Upper lobe of right lung (tissue), 1 donor: ENCODE measurements at regions not wholly inside any gene's neighbourhood (a gene's known extent, or its start where the extent isn't known, plus 50 kb on each side); places are given as distances from the start of the nearest gene placed in this dataset.

Experiments used
- ATAC-seq: fragments of 200-7000 bp; cut with Tn5 transposase; one replicate; pipeline ENCODE4 v1.9.1; 2020; ENCODE audit warnings: mild to moderate bottlenecking, moderate library complexity
- DNase-seq: peaks from one replicate; pipeline ENCODE4 v3.0.0-alpha.2; 2020
- H3K27ac ChIP-seq: fragments of 200-600 bp; one replicate; pipeline ENCODE4 v1.8.0; 2022
- H3K27me3 ChIP-seq: fragments of 200-600 bp; one replicate; pipeline ENCODE4 v1.8.0; 2022; ENCODE audit warnings: mild to moderate bottlenecking
- H3K36me3 ChIP-seq: fragments of 200-600 bp; one replicate; pipeline ENCODE4 v1.8.0; 2022
- H3K4me1 ChIP-seq: fragments of 200-600 bp; one replicate; pipeline ENCODE4 v1.8.0; 2022
- H3K4me3 ChIP-seq: fragments of 200-600 bp; one replicate; pipeline ENCODE4 v1.8.0; 2022; ENCODE audit warnings: mild to moderate bottlenecking
- H3K9me3 ChIP-seq: fragments of 200-600 bp; one replicate; pipeline ENCODE4 v1.8.0; 2022
- intact Hi-C: fragments of 100-400 bp; cut with DNase I; formaldehyde crosslinking; loops from one replicate; pipeline ENCODE4 v1.11.0; 2022
- TF ChIP-seq, protein P1 (sequence below): fragments of 200-600 bp; IDR thresholded peaks from one replicate; pipeline ENCODE4 v1.8.0; 2022; ENCODE audit warnings: antibody characterized with exemption
- donor health status: DM: no; HTN: yes; CAD: no; lungs with severe emphysema.

DNA sequence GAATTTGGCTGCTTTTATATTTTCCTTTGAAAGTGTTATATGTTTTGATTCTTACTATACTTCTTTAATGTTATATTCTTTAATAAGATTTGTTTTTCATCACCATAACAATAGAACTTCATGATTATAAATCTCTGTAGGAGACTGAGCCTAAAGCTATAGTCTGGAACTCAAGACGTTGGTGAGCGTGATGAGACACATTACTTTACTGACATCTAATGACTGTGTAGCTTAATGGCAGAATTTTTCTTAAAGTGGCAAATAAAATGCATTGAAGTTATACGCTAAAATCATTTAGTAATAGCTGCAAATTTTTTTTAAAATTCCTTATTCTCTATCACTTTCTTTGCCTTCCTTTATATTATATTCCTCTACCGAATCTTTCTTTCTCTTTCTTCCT, 56.1 kb upstream of the HAO2 start:
- H3K9me3 ChIP-seq = no peaks in the 10 kb centered on the region
- no peak overlapping the region for H3K27ac ChIP-seq
- ATAC-seq (no peak), DNase-seq (no peak)
- H3K4me1 ChIP-seq = no peaks in the 10 kb centered on the region
- H3K27me3 ChIP-seq = no peaks in the 10 kb centered on the region
- no peak overlapping the region for H3K4me3 ChIP-seq
- intact Hi-C loops = no loop called here
- no peaks in the 10 kb centered on the region for H3K36me3 ChIP-seq
- TF ChIP-seq, protein P1, sequence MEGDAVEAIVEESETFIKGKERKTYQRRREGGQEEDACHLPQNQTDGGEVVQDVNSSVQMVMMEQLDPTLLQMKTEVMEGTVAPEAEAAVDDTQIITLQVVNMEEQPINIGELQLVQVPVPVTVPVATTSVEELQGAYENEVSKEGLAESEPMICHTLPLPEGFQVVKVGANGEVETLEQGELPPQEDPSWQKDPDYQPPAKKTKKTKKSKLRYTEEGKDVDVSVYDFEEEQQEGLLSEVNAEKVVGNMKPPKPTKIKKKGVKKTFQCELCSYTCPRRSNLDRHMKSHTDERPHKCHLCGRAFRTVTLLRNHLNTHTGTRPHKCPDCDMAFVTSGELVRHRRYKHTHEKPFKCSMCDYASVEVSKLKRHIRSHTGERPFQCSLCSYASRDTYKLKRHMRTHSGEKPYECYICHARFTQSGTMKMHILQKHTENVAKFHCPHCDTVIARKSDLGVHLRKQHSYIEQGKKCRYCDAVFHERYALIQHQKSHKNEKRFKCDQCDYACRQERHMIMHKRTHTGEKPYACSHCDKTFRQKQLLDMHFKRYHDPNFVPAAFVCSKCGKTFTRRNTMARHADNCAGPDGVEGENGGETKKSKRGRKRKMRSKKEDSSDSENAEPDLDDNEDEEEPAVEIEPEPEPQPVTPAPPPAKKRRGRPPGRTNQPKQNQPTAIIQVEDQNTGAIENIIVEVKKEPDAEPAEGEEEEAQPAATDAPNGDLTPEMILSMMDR = no peak

DNA sequence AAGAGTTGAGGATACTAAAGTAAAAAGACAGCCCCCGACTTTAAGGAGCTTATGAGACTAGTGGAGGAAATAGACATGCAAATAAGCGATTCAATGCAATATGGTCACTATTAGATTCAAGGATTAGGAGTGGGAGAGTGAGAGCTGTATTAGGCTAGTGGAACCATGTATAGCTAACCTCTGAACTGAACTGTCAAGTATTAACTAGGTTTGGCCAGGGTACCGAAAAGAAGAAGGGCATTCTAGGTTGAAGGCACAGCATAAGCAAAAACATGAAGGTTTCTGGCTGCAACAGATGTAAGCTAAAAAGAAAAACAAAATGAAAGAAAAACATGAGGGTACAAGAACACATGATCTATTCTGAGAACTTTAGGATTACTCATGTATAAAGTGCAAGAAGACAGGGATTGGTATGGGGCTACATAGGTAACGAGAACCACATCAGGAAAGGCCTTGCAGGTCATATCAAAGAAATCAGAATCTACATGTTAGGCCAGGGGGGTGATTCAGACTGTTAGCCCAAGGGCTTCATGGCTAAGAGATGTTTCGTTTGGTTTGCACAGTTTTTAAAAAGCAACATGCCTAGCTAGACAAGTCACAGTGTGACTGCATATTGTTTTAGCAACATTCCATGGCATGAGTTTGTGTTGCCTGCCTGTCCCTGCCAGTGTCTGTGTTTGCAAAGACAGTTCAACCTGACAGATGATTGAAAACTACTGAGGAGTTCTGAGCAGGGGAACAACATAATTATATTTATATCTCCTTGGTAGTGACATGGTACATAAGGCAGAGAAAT, 54.4 kb upstream of the HAO2 start:
- H3K27me3 ChIP-seq = no peaks in the 10 kb centered on the region
- H3K27ac ChIP-seq = no peak overlapping the region
- no peak overlapping the region for H3K4me3 ChIP-seq
- H3K4me1 ChIP-seq = no peaks in the 10 kb centered on the region
- TF ChIP-seq, protein P1 = no peak
- ATAC-seq (no peak), DNase-seq (no peak)
- intact Hi-C loops = no loop called here
- H3K9me3 ChIP-seq = no peaks in the 10 kb centered on the region
- H3K36me3 ChIP-seq = no peaks in the 10 kb centered on the region

DNA sequence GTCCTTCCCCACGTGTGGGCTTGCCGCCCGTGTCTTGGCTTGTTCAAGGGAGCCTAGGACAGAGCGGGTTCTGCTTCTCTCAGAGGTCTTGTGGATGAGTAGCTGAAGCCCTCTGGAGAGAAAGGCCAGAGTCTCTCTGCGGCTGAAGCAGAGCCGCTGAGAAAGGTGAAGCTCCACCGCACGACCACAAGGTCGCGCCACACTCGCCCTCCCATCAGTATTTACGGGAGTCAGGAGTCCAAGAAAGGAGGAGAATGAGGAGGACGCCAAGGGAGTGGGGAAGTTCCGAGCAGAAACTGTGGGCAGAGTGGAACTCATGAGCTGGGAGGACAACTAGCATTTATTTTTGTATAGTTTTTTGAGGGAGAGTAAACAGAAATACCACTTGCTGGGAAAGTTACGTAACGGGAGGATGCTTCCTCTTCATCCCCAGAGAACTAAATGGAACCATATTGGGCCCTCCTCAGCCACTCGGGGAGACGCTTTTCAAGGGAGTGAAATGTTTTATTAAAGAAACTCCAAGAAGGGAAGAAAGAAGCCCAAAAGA, 51.6 kb upstream of the HAO2 start:
- H3K27me3 ChIP-seq = no peaks in the 10 kb centered on the region
- DNase-seq (no peak), ATAC-seq (no peak)
- no peaks in the 10 kb centered on the region for H3K9me3 ChIP-seq
- no peak overlapping the region for H3K27ac ChIP-seq
- TF ChIP-seq, protein P1 = no peak
- intact Hi-C loops = no loop called here
- H3K4me3 ChIP-seq = no peak overlapping the region
- no peaks in the 10 kb centered on the region for H3K4me1 ChIP-seq
- no peaks in the 10 kb centered on the region for H3K36me3 ChIP-seq

- TF ChIP-seq, protein P1 = no peak
- Histone ChIP-seq H3K4me3 (no peak overlapping the region), H3K9me3 (no peaks in the 10 kb centered on the region), H3K27me3 (no peaks in the 10 kb centered on the region), H3K4me1 (no peaks in the 10 kb centered on the region), H3K27ac (no peak overlapping the region), H3K36me3 (no peaks in the 10 kb centered on the region)
- no peak for ATAC-seq
- intact Hi-C loops = no loop called here
- DNase-seq = no peak
Observed at GRCh38 chr1:119318466-119319309, 49.9 kb upstream of the HAO2 start.
